ENCODE measurements at regions not wholly inside any gene's neighbourhood (a gene's known extent, or its start where the extent isn't known, plus 50 kb on each side); places are given as distances from the start of the nearest gene placed in this dataset.

DNA sequence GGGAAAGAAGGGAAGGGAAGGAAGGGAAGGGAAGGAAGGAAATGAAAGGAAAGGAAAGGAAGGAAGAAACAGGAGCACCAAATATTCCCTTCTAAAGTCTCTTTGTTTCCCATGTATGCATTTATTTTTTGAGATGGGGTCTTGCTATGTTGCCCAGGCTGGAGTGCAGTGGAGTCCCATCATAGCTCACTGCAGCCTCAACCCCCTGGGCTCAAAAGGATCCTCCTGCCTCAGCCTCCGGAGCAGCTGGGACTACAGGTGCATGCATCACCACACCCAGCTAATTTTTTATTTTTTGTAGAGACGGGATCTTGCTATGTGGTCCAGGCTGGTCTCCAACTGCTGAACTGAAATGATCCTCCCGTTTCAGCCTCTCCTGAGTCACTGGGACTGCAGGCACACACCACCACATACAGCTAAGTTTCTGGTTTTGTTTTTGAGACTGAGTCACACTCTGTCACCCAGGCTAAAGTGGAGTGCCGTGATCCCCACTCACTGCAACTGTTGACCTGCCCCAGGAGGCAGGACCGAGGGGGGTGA, 102.8 kb downstream of the CRLF2 start (continued):
- TF ChIP-seq REST (IDR thresholded peaks at IDR 0.05; ENCODE audit: unreplicated experiment) (no peak), POLR2AphosphoS5 (IDR thresholded peaks at IDR 0.05; ENCODE audit: low read depth) (no peak), JUNB (IDR thresholded peaks at IDR 0.05; ENCODE audit: unreplicated experiment) (no peak), ZNF114 (CRISPR knock-in tag; IDR thresholded peaks at IDR 0.05) (no peak), CTCF (conservative IDR thresholded peaks at IDR 0.05; ENCODE audit: low read depth in 2 of 2) (no peak), CREB1 (CRISPR knock-in tag; IDR thresholded peaks at IDR 0.05; ENCODE audit: low read depth) (no peak), STAT1 (IDR thresholded peaks at IDR 0.05; ENCODE audit: unreplicated experiment) (no peak)
- TF ChIP-seq, protein P1, sequence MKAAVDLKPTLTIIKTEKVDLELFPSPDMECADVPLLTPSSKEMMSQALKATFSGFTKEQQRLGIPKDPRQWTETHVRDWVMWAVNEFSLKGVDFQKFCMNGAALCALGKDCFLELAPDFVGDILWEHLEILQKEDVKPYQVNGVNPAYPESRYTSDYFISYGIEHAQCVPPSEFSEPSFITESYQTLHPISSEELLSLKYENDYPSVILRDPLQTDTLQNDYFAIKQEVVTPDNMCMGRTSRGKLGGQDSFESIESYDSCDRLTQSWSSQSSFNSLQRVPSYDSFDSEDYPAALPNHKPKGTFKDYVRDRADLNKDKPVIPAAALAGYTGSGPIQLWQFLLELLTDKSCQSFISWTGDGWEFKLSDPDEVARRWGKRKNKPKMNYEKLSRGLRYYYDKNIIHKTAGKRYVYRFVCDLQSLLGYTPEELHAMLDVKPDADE (IDR thresholded peaks at IDR 0.05): no peak

DNA sequence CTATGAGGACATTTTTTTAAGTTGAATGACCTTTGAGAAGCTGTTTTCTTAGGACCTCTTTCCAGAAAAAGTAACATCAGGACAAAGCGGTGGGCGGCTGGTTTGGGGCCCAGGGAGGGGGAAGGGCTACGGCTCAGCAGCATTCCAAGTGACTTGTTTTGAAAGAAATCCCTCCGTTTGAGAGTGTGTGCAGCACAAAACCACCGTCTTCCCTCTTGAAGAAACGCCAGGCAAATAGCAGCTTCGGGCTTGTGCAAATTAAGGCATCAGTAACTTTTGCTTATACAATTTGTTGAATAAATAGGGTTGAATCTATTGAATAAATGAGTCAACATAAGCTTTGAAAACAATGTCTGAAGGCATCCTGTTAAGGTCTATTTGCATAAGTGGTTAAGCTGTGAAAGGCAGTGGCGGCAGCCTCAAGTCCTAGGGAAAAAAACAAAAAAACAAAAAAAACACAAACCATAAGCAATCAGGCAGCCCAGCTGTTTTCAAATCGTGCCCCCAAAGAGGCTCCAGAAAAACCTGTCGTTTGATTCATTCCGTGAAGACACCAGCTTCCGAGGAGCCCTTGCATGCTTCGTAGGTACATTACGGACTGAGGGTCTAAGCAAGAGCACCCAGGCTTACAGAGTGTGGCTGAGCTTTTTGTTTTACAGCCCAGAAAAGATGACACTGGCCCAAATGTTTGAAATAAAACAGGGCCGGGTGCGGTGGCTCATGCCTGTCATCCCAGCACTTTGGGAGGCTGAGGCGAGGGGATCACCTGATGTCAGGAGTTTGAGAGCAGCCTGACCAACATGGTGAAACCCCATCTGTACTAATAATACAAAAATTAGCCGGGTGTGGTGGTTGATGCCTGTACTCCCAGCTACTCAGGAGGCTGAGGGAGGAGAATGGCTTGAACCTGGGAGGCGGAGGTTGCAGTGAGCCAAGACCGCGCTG, 103.7 kb downstream of the CRLF2 start:
- Histone ChIP-seq H3K36me3 (ENCODE audit: insufficient read depth) (no peaks in the 10 kb centered on the region), H3K9me2 (ENCODE audit: insufficient read depth) (no peaks in the 10 kb centered on the region), H3K4me2 (peak overlapping the region; percentile 50), H3F3A (replicated peaks; ENCODE audit: low read depth) (peaks cover 44% of the 10 kb centered on the region), H4K20me1 (replicated peaks; ENCODE audit: insufficient read depth) (no peaks in the 10 kb centered on the region), H3K79me2 (replicated peaks; ENCODE audit: insufficient read depth) (no peaks in the 10 kb centered on the region), H3K27me3 (ENCODE audit: insufficient read depth) (peaks cover 8% of the 10 kb centered on the region), H2AFZ (no peak overlapping the region), H3K27ac (ENCODE audit: low read depth) (peak overlapping the region; percentile 94), H3K4me3 (peak overlapping the region; percentile 22), H3K4me1 (ENCODE audit: insufficient read depth) (peaks cover 48% of the 10 kb centered on the region)
- H3K27ac Mint-ChIP-seq: no peak overlapping the region; the same call in 1 of the 2 replicates
- H3K9me3 Mint-ChIP-seq: peaks cover 89% of the 10 kb centered on the region
- DNase-seq (ENCODE audit: low spot score) (peak; percentile 74), ATAC-seq (peak; percentile 54)
- H3K4me1 Mint-ChIP-seq: 0 out of 3 replicates have a peak, but pooled peaks cover 2% of the 10 kb centered on the region
- H3K4me3 Mint-ChIP-seq: no peak overlapping the region
- H3K36me3 Mint-ChIP-seq (ENCODE audit: low read depth): peaks cover 57% of the 10 kb centered on the region
- peaks cover 8% of the 10 kb centered on the region for H3K27me3 Mint-ChIP-seq (ENCODE audit: insufficient read depth, low read depth, poor library complexity)
- TF ChIP-seq, protein P1 (IDR thresholded peaks at IDR 0.05): no peak
- TF ChIP-seq EZH2phosphoT487 (IDR thresholded peaks at IDR 0.05; ENCODE audit: unreplicated experiment) (no peak), NANOG (IDR thresholded peaks at IDR 0.05; ENCODE audit: borderline replicate concordance) (no peak), POLR2AphosphoS5 (IDR thresholded peaks at IDR 0.05; ENCODE audit: low read depth) (no peak), REST (IDR thresholded peaks at IDR 0.05; ENCODE audit: unreplicated experiment) (no peak), ZNF114 (CRISPR knock-in tag; IDR thresholded peaks at IDR 0.05) (no peak), JUNB (IDR thresholded peaks at IDR 0.05; ENCODE audit: unreplicated experiment) (no peak)

Data from GM23338 (cell line).